Hepatocyte (in vitro differentiated cells): ENCODE measurements at regions not wholly inside any gene's neighbourhood (a gene's known extent, or its start where the extent isn't known, plus 50 kb on each side); places are given as distances from the start of the nearest gene placed in this dataset.
"Not testable (repeated sequence)": the region's sequence is repeated elsewhere in the genome, so short reads cannot be mapped to it uniquely, and the experiment has no call there.

Source experiments
- EZH2 ChIP-seq: fragments of 200-600 bp; sonication (generic); IDR thresholded peaks from 2 replicates; pipeline ENCODE4 v1.6.1; 2016; ENCODE audit warnings: antibody characterized with exemption, mild to moderate bottlenecking, borderline replicate concordance
- EZH2phosphoT487 ChIP-seq: fragments of 200-600 bp; sonication (generic); IDR thresholded peaks from one replicate; pipeline ENCODE4 v1.6.1; 2018; ENCODE audit warnings: antibody characterized with exemption, mild to moderate bottlenecking, low read depth, moderate library complexity; ENCODE audit not compliant: unreplicated experiment, severe bottlenecking
- TF ChIP-seq, protein P1 (sequence below): fragments of 200-600 bp; sonication (generic); IDR thresholded peaks from 2 replicates; pipeline ENCODE4 v1.5.1; 2016; ENCODE audit warnings: antibody characterized with exemption, mild to moderate bottlenecking; ENCODE audit not compliant: poor library complexity

DNA sequence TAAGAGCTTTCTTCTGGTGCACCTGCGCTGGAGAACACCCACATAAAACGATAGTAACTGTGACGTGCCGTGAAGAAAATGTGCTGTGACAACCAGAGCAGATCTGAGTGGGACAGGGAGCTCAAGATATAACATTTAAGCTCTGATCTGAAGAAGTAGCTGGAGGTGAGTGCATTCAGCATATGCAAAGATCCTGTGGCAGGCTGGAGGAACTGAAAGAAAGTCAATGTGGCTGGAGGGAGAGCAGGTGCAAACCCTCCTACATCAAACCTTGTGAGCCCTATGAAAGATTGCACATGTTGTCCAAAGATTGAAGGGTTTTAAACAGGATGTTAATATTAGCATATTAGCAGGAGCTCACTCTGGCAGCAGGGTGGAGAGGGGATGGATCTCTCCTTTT lies 342.9 kb downstream of the NPIPA7 start:
- TF ChIP-seq, protein P1, sequence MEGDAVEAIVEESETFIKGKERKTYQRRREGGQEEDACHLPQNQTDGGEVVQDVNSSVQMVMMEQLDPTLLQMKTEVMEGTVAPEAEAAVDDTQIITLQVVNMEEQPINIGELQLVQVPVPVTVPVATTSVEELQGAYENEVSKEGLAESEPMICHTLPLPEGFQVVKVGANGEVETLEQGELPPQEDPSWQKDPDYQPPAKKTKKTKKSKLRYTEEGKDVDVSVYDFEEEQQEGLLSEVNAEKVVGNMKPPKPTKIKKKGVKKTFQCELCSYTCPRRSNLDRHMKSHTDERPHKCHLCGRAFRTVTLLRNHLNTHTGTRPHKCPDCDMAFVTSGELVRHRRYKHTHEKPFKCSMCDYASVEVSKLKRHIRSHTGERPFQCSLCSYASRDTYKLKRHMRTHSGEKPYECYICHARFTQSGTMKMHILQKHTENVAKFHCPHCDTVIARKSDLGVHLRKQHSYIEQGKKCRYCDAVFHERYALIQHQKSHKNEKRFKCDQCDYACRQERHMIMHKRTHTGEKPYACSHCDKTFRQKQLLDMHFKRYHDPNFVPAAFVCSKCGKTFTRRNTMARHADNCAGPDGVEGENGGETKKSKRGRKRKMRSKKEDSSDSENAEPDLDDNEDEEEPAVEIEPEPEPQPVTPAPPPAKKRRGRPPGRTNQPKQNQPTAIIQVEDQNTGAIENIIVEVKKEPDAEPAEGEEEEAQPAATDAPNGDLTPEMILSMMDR: not testable (repeated sequence)
- TF ChIP-seq EZH2, EZH2phosphoT487: not testable (repeated sequence)
